Duodenal mucosa (tissue), 2 donors: ENCODE measurements at regions not wholly inside any gene's neighbourhood (a gene's known extent, or its start where the extent isn't known, plus 50 kb on each side); places are given as distances from the start of the nearest gene placed in this dataset.

ENCODE experiments used
- H3K27ac ChIP-seq: one replicate; pipeline ENCODE4 v1.7.0; 2013; ENCODE audit warnings: low read depth, low read length
- H3K27me3 ChIP-seq, 2 donors: one replicate each; pipeline ENCODE4 v1.7.0; 2013; ENCODE audit warnings: low read length in 2 of 2, control low read depth in 1 of 2; ENCODE audit not compliant: insufficient read depth in 2 of 2, control insufficient read depth in 1 of 2
- H3K36me3 ChIP-seq, 2 donors: one replicate each; pipeline ENCODE4 v1.7.0; 2013; ENCODE audit warnings: low read length in 2 of 2, control low read depth in 1 of 2; ENCODE audit not compliant: insufficient read depth in 2 of 2, control insufficient read depth in 1 of 2
- H3K4me1 ChIP-seq, 2 donors: one replicate each; pipeline ENCODE4 v1.7.0; 2013; ENCODE audit warnings: low read length in 2 of 2, control low read depth in 1 of 2; ENCODE audit not compliant: insufficient read depth in 2 of 2, control insufficient read depth in 1 of 2
- H3K4me3 ChIP-seq, 2 donors: one replicate each; pipeline ENCODE4 v1.7.0; 2013; ENCODE audit warnings: low read length in 2 of 2, low read depth in 1 of 2
- H3K9ac ChIP-seq, 2 donors: one replicate each; pipeline ENCODE4 v1.7.0; 2013; ENCODE audit warnings: low read length in 2 of 2, low read depth in 1 of 2
- H3K9me3 ChIP-seq, 2 donors: one replicate each; pipeline ENCODE4 v1.7.0; 2013; ENCODE audit warnings: low read length in 2 of 2, control low read depth in 1 of 2; ENCODE audit not compliant: control insufficient read depth in 1 of 2

GRCh38 chr1:224533517-224533916 is 82.6 kb upstream of the CNIH3 start:
- Histone ChIP-seq H3K9ac (no peak overlapping the region), H3K36me3 (no peaks in the 10 kb centered on the region), H3K27ac (no peak overlapping the region), H3K9me3 (no peaks in the 10 kb centered on the region), H3K4me3 (no peak overlapping the region), H3K4me1 (no peaks in the 10 kb centered on the region), H3K27me3 (no peaks in the 10 kb centered on the region)

DNA sequence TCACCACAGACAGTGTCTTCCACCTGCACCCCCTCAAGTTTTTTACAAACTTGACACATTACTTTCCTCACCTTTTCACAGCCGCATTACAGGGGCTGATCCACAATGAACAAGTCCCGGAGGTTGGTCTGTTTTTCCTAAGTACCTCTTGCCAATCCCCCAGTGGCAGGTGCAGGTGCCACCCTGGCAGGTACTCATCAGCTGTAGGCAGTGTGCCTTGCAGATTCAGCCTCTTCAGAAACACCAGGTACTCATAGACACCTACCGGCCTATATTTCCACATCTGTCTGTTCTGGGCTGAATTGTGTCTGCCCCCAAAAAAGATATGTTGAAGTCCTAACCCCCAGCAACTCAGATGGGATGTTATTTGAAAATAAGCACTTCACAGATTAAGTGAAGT is 81.4 kb upstream of the CNIH3 start:
- no peak overlapping the region for H3K4me3 ChIP-seq
- H3K9me3 ChIP-seq, result no peaks in the 10 kb centered on the region
- no peak overlapping the region for H3K9ac ChIP-seq

GRCh38 chr1:224535641-224536040 is 80.5 kb upstream of the CNIH3 start:
- Histone ChIP-seq H3K27ac (no peak overlapping the region), H3K9me3 (no peaks in the 10 kb centered on the region), H3K4me3 (no peak overlapping the region), H3K36me3 (no peaks in the 10 kb centered on the region), H3K9ac (no peak overlapping the region), H3K27me3 (no peaks in the 10 kb centered on the region), H3K4me1 (no peaks in the 10 kb centered on the region)

More for the DNA sequence above, 81.4 kb upstream of the CNIH3 start:
- Histone ChIP-seq H3K27ac (no peak overlapping the region), H3K36me3 (no peaks in the 10 kb centered on the region), H3K27me3 (no peaks in the 10 kb centered on the region), H3K4me1 (no peaks in the 10 kb centered on the region)

GRCh38 chr1:224539971-224540370 is 76.1 kb upstream of the CNIH3 start:
- Histone ChIP-seq H3K36me3 (no peaks in the 10 kb centered on the region), H3K27ac (no peak overlapping the region), H3K4me3 (no peak overlapping the region), H3K27me3 (no peaks in the 10 kb centered on the region), H3K9ac (no peak overlapping the region), H3K9me3 (no peaks in the 10 kb centered on the region), H3K4me1 (peaks cover 0 to 4% of the 10 kb centered on the region in 2 donors)

DNA sequence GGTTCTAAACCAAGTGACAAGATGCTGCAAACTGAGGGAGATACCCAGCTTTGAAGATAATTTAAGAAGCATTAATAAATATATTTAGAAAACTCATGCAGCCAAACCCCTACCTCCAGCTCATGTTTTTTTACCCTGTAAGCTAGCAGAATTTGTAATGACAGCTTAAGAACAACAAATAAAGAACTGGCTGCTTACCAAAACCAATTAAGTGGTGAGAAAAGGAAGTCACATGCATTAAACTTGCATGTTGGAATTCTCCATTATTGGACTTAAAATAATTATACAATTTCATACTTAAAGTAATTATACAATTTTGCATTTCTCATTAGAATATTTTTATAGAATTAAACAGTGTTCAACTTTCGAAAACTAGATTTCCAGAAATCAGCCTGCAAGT is 75.6 kb upstream of the CNIH3 start:
- H3K4me3 ChIP-seq, result no peak overlapping the region
- H3K9ac ChIP-seq, result no peak overlapping the region
- no peaks in the 10 kb centered on the region for H3K27me3 ChIP-seq
- H3K9me3 ChIP-seq, result no peaks in the 10 kb centered on the region
- H3K36me3 ChIP-seq, result no peaks in the 10 kb centered on the region
- H3K27ac ChIP-seq, result no peak overlapping the region
- peaks cover 0 to 4% of the 10 kb centered on the region in 2 donors for H3K4me1 ChIP-seq

DNA sequence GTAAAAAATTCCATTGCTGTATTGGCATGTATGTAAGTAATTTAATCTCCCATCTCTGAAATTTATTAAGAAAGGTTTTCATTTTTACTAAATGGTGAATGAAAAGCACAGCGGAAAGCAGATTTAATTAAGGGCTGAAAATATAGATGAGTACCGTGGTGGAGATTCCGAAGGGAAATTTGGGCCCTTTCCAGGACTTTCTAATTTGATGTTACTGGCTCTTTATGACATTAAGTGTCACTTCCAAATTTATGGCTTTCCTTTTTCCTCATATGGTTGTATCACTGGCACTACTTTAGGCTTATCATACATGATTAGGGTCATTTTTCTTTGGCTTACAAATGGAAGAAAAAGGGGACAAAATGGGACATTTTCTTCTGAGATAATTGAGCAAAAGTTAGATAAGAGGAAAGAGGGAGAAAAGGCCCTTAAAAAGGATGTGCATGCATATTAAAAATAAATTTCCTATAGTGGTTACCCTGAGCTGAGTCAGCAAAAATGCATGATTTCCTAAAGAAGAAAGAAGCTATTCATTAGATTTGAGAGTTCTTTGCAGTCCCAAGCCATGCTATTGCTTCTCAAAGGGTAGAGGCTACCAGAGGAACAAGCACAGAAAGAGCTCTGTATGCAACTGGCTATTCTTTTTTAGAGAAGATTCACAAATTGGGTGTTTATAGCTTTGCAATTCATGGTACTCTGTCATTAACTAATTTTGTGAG is 74.9 kb upstream of the CNIH3 start:
- Histone ChIP-seq H3K27me3 (no peaks in the 10 kb centered on the region), H3K27ac (no peak overlapping the region), H3K9me3 (no peaks in the 10 kb centered on the region), H3K9ac (no peak overlapping the region), H3K36me3 (no peaks in the 10 kb centered on the region), H3K4me1 (peaks cover 0 to 4% of the 10 kb centered on the region in 2 donors), H3K4me3 (no peak overlapping the region)

- no peaks in the 10 kb centered on the region for H3K9me3 ChIP-seq
- H3K27ac ChIP-seq, result no peak overlapping the region
- H3K27me3 ChIP-seq, result no peaks in the 10 kb centered on the region
- H3K36me3 ChIP-seq, result no peaks in the 10 kb centered on the region
- no peak overlapping the region for H3K4me3 ChIP-seq
- H3K4me1 ChIP-seq, result peaks cover 0 to 4% of the 10 kb centered on the region in 2 donors
- no peak overlapping the region for H3K9ac ChIP-seq
Observed at GRCh38 chr1:224541901-224542630, 74.1 kb upstream of the CNIH3 start.

GRCh38 chr1:224542783-224543440 is 73.2 kb upstream of the CNIH3 start:
- Histone ChIP-seq H3K4me1 (peaks cover 0 to 4% of the 10 kb centered on the region in 2 donors), H3K9ac (no peak overlapping the region), H3K27ac (no peak overlapping the region), H3K27me3 (no peaks in the 10 kb centered on the region), H3K9me3 (no peaks in the 10 kb centered on the region), H3K36me3 (no peaks in the 10 kb centered on the region), H3K4me3 (no peak overlapping the region)

DNA sequence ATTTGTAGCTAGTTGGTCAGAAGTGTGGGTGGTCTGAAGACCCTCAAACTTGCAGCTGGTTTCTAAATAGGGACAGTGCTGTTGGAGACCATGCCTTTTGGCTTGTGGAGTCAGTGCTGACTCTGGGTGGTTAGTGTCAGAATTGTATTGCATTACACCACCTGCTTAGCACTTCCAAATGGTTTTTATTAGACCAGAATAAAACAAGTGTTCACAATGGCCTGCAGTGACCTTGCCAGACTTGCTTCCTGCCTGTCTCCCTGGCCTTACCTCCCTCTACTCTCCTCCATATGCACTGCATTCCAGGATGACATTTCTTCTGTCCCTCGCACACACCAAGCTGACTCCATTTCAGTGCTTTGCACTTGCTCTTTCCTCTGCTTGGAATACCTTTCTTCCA is 72.7 kb upstream of the CNIH3 start:
- Histone ChIP-seq H3K27me3 (no peaks in the 10 kb centered on the region), H3K4me1 (peaks cover 0 to 4% of the 10 kb centered on the region in 2 donors), H3K9ac (no peak overlapping the region), H3K27ac (no peak overlapping the region), H3K9me3 (no peaks in the 10 kb centered on the region), H3K36me3 (no peaks in the 10 kb centered on the region), H3K4me3 (no peak overlapping the region)
